Prostate gland (tissue), 2 donors: ENCODE measurements at regions not wholly inside any gene's neighbourhood (a gene's known extent, or its start where the extent isn't known, plus 50 kb on each side); places are given as distances from the start of the nearest gene placed in this dataset.
"Not testable (repeated sequence)": the region's sequence is repeated elsewhere in the genome, so short reads cannot be mapped to it uniquely, and the experiment has no call there.

Experiments
- DNase-seq: peaks from one replicate; pipeline ENCODE4 v3.0.0-alpha.2; 2019; ENCODE audit warnings: low spot score
- H3K27ac ChIP-seq, 2 donors: fragments of 200-600 bp; sonication (generic); 2 replicates each; pipeline ENCODE4 v1.5.1; 2017 to 2019
- H3K27me3 ChIP-seq: fragments of 200-600 bp; sonication (generic); replicated peaks from 2 replicates; pipeline ENCODE4 v1.5.1; 2019; ENCODE audit not compliant: insufficient read depth
- H3K36me3 ChIP-seq, 2 donors: fragments of 200-600 bp; sonication (generic); 1 replicate in 1 of 2; 2 replicates in 1 of 2; pipeline versions ENCODE4 v1.5.1 to v1.8.1; 2017 to 2019
- H3K4me1 ChIP-seq: fragments of 200-600 bp; sonication (generic); replicated peaks from 2 replicates; pipeline ENCODE4 v1.5.1; 2019
- H3K4me3 ChIP-seq, 2 donors: fragments of 200-600 bp; sonication (generic); 2 replicates each; pipeline ENCODE4 v1.5.1; 2017 to 2019
- H3K9me3 ChIP-seq: fragments of 200-600 bp; sonication (generic); 2 replicates; pipeline ENCODE4 v1.5.1; 2017
- POLR2A ChIP-seq: fragments of 450-650 bp; IDR thresholded peaks from one replicate; pipeline ENCODE4 v1.6.1; 2016; ENCODE audit warnings: antibody characterized with exemption, mild to moderate bottlenecking
- POLR2AphosphoS5 ChIP-seq: sonication (generic); formaldehyde crosslinking; IDR thresholded peaks from one replicate; pipeline ENCODE4 v1.6.1; 2017; ENCODE audit warnings: antibody characterized with exemption
- WGBS: methylation state at CpG from one replicate; pipeline ENCODE4 v1.1.5; 2018; 5-methylcytosine and 5-hydroxymethylcytosine counted together
- intact Hi-C: fragments of 100-400 bp; cut with DNase I; formaldehyde crosslinking; loops from one replicate; pipeline ENCODE4 v1.14.2; 2022
- TF ChIP-seq, protein P1 (sequence below), 4 experiments: fragments of 200-600 bp in 2 of 4; fragments of 450-650 bp in 2 of 4; sonication (generic) in 2 of 4; IDR thresholded peaks; 1 replicate in 3 of 4; 2 replicates in 1 of 4; pipeline ENCODE4 v1.5.1; 2016 to 2019; ENCODE audit warnings: antibody characterized with exemption in 4 of 4, mild to moderate bottlenecking in 2 of 4, moderate library complexity in 2 of 4

DNA sequence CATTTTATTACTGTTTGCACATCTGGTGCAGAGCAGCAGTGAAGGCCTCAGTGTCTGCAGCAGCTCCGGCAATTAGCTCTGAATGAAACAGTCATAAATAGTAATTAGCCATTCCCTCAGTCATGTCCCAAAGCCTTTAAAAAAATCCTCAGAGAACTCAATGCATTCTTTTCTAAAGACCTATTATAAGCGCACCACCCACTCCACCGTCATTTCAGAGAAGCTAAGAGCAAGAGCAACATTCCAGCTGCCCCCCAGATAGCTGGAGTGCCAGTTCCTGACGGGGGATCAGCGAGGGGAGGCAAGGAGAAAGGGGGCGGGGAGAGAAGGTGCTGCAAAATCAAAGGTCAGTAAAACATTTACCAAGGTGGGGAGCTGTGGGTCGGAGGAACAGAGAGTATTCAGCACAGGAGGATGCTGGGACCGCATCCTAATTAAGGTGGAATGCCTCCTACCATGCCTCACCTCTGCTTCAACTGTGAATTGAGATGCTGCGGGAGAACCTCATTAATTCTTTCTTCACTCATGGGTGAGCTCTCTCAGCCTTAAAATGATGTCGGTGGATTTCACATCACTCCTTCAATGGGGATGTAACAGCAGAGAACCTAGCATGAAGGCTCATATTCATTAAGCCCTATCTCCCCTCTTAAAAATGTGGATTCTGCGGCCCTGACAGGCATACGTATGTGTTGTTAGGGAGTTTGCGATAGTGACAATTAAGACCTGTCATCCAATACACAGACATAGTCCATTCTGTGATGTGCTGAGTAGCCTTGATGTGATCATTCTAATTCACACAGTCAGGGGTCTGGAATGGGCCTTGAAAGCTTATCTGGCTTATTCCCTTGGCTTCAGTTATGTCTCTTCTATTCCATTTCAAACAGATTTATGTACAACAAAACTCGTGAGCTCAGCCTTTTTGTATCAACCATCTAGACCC lies 469.5 kb upstream of the NRSN1 start:
- 78% methylated on average over 14 of the region's 14 CpGs for WGBS
- no peaks in the 10 kb centered on the region for H3K27me3 ChIP-seq
- TF ChIP-seq POLR2AphosphoS5 (no peak), POLR2A (no peak)
- TF ChIP-seq, protein P1, sequence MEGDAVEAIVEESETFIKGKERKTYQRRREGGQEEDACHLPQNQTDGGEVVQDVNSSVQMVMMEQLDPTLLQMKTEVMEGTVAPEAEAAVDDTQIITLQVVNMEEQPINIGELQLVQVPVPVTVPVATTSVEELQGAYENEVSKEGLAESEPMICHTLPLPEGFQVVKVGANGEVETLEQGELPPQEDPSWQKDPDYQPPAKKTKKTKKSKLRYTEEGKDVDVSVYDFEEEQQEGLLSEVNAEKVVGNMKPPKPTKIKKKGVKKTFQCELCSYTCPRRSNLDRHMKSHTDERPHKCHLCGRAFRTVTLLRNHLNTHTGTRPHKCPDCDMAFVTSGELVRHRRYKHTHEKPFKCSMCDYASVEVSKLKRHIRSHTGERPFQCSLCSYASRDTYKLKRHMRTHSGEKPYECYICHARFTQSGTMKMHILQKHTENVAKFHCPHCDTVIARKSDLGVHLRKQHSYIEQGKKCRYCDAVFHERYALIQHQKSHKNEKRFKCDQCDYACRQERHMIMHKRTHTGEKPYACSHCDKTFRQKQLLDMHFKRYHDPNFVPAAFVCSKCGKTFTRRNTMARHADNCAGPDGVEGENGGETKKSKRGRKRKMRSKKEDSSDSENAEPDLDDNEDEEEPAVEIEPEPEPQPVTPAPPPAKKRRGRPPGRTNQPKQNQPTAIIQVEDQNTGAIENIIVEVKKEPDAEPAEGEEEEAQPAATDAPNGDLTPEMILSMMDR (IDR thresholded peaks at IDR 0.05) = no peak
- H3K9me3 ChIP-seq = no peaks in the 10 kb centered on the region
- DNase-seq = no peak
- H3K4me1 ChIP-seq = no peaks in the 10 kb centered on the region
- intact Hi-C loops = no loop called here
- H3K36me3 ChIP-seq = no peaks in the 10 kb centered on the region
- H3K4me3 ChIP-seq = no peak overlapping the region
- no peak overlapping the region for H3K27ac ChIP-seq

DNA sequence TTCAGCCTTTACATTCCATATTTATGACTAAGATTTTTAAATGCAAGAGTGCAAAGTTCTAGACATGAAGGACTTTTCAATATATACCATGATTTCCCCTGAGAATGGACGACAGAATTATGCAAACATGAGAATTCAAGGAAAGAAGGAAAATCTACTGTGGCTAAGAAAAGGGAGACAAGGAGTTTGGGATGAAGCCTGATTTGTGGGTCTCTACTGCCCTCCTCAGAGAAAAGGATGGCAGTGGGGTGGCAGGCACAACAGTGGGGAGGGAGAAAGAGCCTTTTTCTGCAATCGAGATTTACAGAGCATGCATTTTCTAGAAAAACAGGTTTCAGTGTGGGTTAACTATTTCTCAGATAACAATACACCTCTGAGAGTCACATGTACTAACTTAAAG lies 466.9 kb upstream of the NRSN1 start:
- Histone ChIP-seq H3K27ac (no peak overlapping the region), H3K4me3 (no peak overlapping the region), H3K4me1 (no peaks in the 10 kb centered on the region), H3K36me3 (no peaks in the 10 kb centered on the region), H3K27me3 (no peaks in the 10 kb centered on the region), H3K9me3 (no peaks in the 10 kb centered on the region)
- DNase-seq = no peak
- TF ChIP-seq POLR2AphosphoS5 (no peak), POLR2A (no peak)
- TF ChIP-seq, protein P1 (IDR thresholded peaks at IDR 0.05) = peak in 1 of 4 experiments; percentile 42
- intact Hi-C loops = no loop called here
- 16% methylated on average over 2 of the region's 2 CpGs for WGBS

GRCh38 chr6:23661549-23661948 lies 464.5 kb upstream of the NRSN1 start:
- 98% methylated on average over 4 of the region's 4 CpGs for WGBS
- intact Hi-C loops = no loop called here

DNA sequence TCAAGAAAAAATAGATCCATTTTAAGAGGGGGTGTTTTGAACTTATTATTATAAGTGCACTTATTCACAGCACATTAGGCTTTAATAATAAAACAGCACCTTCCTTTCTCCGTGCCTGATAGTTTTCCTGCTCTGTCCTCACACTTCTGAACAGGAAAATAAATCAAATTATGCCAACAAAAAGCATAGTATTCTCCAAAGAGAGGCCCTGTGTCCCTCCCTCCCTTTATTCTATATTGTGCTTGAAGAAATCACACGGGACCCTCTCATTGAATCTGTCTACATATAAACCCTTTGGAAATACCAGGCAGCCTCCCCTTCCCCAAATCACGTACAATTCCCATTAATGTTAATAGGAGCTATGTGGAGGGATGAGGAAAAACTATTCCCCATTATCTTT lies 462.9 kb upstream of the NRSN1 start:
- H3K4me3 ChIP-seq = no peak overlapping the region
- H3K27me3 ChIP-seq = no peaks in the 10 kb centered on the region
- no peaks in the 10 kb centered on the region for H3K4me1 ChIP-seq
- intact Hi-C loops = no loop called here
- TF ChIP-seq, protein P1 (IDR thresholded peaks at IDR 0.05) = no peak
- no peak for TF ChIP-seq POLR2AphosphoS5
- TF ChIP-seq POLR2A = no peak
- no peak for DNase-seq
- no peak overlapping the region for H3K27ac ChIP-seq
- no peaks in the 10 kb centered on the region for H3K36me3 ChIP-seq
- H3K9me3 ChIP-seq = no peaks in the 10 kb centered on the region
- WGBS = 76% methylated on average over 3 of the region's 3 CpGs

More at GRCh38 chr6:23661549-23661948, 464.5 kb upstream of the NRSN1 start:
- Histone ChIP-seq H3K36me3 (no peaks in the 10 kb centered on the region), H3K27ac (no peak overlapping the region), H3K9me3 (no peaks in the 10 kb centered on the region), H3K4me1 (no peaks in the 10 kb centered on the region), H3K27me3 (no peaks in the 10 kb centered on the region), H3K4me3 (no peak overlapping the region)
- DNase-seq = no peak
- no peak for TF ChIP-seq POLR2AphosphoS5
- TF ChIP-seq, protein P1 (IDR thresholded peaks at IDR 0.05) = no peak
- TF ChIP-seq POLR2A = no peak

DNA sequence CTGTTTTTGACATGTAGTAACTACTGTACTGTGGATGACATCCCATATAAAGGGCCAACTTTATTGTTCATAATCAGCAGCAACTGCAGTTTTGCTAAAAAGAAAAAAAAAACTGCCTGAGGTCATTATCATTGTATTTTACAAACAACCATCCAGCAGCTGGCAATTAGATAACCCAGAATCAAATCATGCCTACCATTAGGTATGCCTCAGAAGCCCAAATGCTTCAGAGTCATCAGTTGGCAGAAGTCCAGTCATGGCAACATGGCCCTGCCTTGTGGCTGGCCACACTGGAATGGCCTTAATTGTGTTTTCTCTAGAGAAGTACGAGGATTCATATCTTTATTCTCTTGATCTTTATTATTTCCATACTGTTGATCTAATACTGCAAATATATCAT lies 462.4 kb upstream of the NRSN1 start:
- no peaks in the 10 kb centered on the region for H3K4me1 ChIP-seq
- no peaks in the 10 kb centered on the region for H3K9me3 ChIP-seq
- 88% methylated on average over 1 of the region's 1 CpG for WGBS
- H3K27me3 ChIP-seq = no peaks in the 10 kb centered on the region
- H3K36me3 ChIP-seq = no peaks in the 10 kb centered on the region
- H3K4me3 ChIP-seq = no peak overlapping the region
- DNase-seq = no peak
- TF ChIP-seq POLR2AphosphoS5 = no peak
- TF ChIP-seq POLR2A = no peak
- TF ChIP-seq, protein P1 (IDR thresholded peaks at IDR 0.05) = no peak
- intact Hi-C loops = no loop called here
- no peak overlapping the region for H3K27ac ChIP-seq

- DNase-seq, H3K4me1 ChIP-seq, H3K27ac ChIP-seq, H3K9me3 ChIP-seq, H3K36me3 ChIP-seq, H3K4me3 ChIP-seq, intact Hi-C loops, H3K27me3 ChIP-seq: not testable (repeated sequence)
- 96% methylated on average over 6 of the region's 6 CpGs for WGBS
Measured at GRCh38 chr6:23665911-23666310, 460.1 kb upstream of the NRSN1 start.
